CD4-positive, alpha-beta T cell treated with Interleukin-15 for 4 hours (primary cell): ENCODE measurements at regions not wholly inside any gene's neighbourhood (a gene's known extent, or its start where the extent isn't known, plus 50 kb on each side); places are given as distances from the start of the nearest gene placed in this dataset.

Experiments
- DNase-seq: peaks from one replicate; pipeline ENCODE4 v3.0.0-alpha.2; 2020; ENCODE audit warnings: low spot score

GRCh38 chr10:120983721-120984120, 132.6 kb downstream of the WDR11 start:
- no peak for DNase-seq

- no peak for DNase-seq
Observed at GRCh38 chr10:120984221-120984620, 133.1 kb downstream of the WDR11 start.

- DNase-seq, result no peak
Observed at GRCh38 chr10:120987359-120987758, 136.2 kb downstream of the WDR11 start.

- DNase-seq, result no peak
Observed at GRCh38 chr10:120988751-120989150, 137.6 kb downstream of the WDR11 start.

- DNase-seq, result no peak
Observed at GRCh38 chr10:120989279-120989678, 138.1 kb downstream of the WDR11 start.

GRCh38 chr10:120989996-120990598, 138.9 kb downstream of the WDR11 start:
- DNase-seq, result no peak

GRCh38 chr10:120990831-120991230, 139.7 kb downstream of the WDR11 start:
- no peak for DNase-seq

- no peak for DNase-seq
Observed at GRCh38 chr10:120993089-120993488, 141.9 kb downstream of the WDR11 start.

- DNase-seq, result no peak
Observed at GRCh38 chr10:120995768-120996167, 144.6 kb downstream of the WDR11 start.

- no peak for DNase-seq
Observed at GRCh38 chr10:120996456-120997034, 145.4 kb downstream of the WDR11 start.

- DNase-seq, result no peak
Observed at GRCh38 chr10:120997313-120997712, 146.2 kb downstream of the WDR11 start.

- no peak for DNase-seq
Observed at GRCh38 chr10:120997756-120998155, 146.6 kb downstream of the WDR11 start.

- no peak for DNase-seq
Observed at GRCh38 chr10:120998251-120998650, 147.1 kb downstream of the WDR11 start.

GRCh38 chr10:120998782-120999285, 147.7 kb downstream of the WDR11 start:
- DNase-seq, result no peak

GRCh38 chr10:120999868-121000267, 148.7 kb downstream of the WDR11 start:
- DNase-seq, result no peak

- DNase-seq, result no peak
Observed at GRCh38 chr10:121002586-121003205, 151.5 kb downstream of the WDR11 start.

GRCh38 chr10:121005948-121006587, 154.9 kb downstream of the WDR11 start:
- no peak for DNase-seq

GRCh38 chr10:121007264-121007663, 156.1 kb downstream of the WDR11 start:
- DNase-seq, result no peak

GRCh38 chr10:121015916-121016315, 164.8 kb downstream of the WDR11 start:
- DNase-seq, result no peak

- DNase-seq, result no peak
Observed at GRCh38 chr10:121024905-121025584, 173.9 kb downstream of the WDR11 start.

GRCh38 chr10:121025731-121026130, 174.6 kb downstream of the WDR11 start:
- no peak for DNase-seq

GRCh38 chr10:121027371-121027770, 176.2 kb downstream of the WDR11 start:
- no peak for DNase-seq
